ENCODE measurements at regions not wholly inside any gene's neighbourhood (a gene's known extent, or its start where the extent isn't known, plus 50 kb on each side); places are given as distances from the start of the nearest gene placed in this dataset.

- ATAC-seq (replicated peaks in 1 of 4) (no peak), DNase-seq (no peak)
- no peak overlapping the region for H3K4me3 ChIP-seq (ENCODE audit: control insufficient read depth in 1 of 2, extremely low read depth in 1 of 2, low read length in 1 of 2)
- H3K27me3 ChIP-seq (replicated peaks in 1 of 2; ENCODE audit: control insufficient read depth in 2 of 2, extremely low read depth in 1 of 2, insufficient read depth in 2 of 2, low read length in 1 of 2) = peaks cover 0 to 7% of the 10 kb centered on the region in 2 experiments
- WGBS (ENCODE audit: insufficient coverage) = 94% methylated on average over 24 of the region's 25 CpGs
- POLR2A ChIA-PET = no interaction called here
- Mint-ChIP-seq H3K9me3 (peaks cover 0 to 8% (median 0%) of the 10 kb centered on the region in 3 donors), H3K27ac (no peak overlapping the region), H3K27me3 (no peaks in the 10 kb centered on the region), H3K4me1 (no peaks in the 10 kb centered on the region), H3K4me3 (no peak overlapping the region), H3K36me3 (no peaks in the 10 kb centered on the region)
- H3K9me3 ChIP-seq = no peaks in the 10 kb centered on the region
- H3K4me1 ChIP-seq (ENCODE audit: control insufficient read depth in 1 of 2, extremely low read depth in 1 of 2, insufficient read depth in 2 of 2, low read length in 2 of 2) = no peaks in the 10 kb centered on the region
- no peaks in the 10 kb centered on the region for H3K36me3 ChIP-seq (ENCODE audit: control insufficient read depth in 2 of 2, extremely low read depth in 1 of 2, insufficient read depth in 1 of 2, low read length in 1 of 2)
- H3K27ac ChIP-seq (ENCODE audit: low read length) = no peak overlapping the region
- CTCF ChIA-PET = no interaction called here
These were observed 460.8 kb upstream of the SALL3 start for GRCh38 chr18:78518805-78519204.

GRCh38 chr18:78519394-78520062 is 460.1 kb upstream of the SALL3 start:
- Mint-ChIP-seq H3K27me3 (no peaks in the 10 kb centered on the region), H3K27ac (no peak overlapping the region), H3K36me3 (no peaks in the 10 kb centered on the region), H3K4me3 (no peak overlapping the region), H3K4me1 (no peaks in the 10 kb centered on the region), H3K9me3 (peaks cover 0 to 8% (median 0%) of the 10 kb centered on the region in 3 donors)
- POLR2A ChIA-PET = no interaction called here
- peaks cover 0 to 7% of the 10 kb centered on the region in 2 experiments for H3K27me3 ChIP-seq (replicated peaks in 1 of 2; ENCODE audit: control insufficient read depth in 2 of 2, extremely low read depth in 1 of 2, insufficient read depth in 2 of 2, low read length in 1 of 2)
- ATAC-seq (replicated peaks in 1 of 4) (no peak), DNase-seq (no peak)
- CTCF ChIA-PET = no interaction called here
- no peaks in the 10 kb centered on the region for H3K4me1 ChIP-seq (ENCODE audit: control insufficient read depth in 1 of 2, extremely low read depth in 1 of 2, insufficient read depth in 2 of 2, low read length in 2 of 2)
- no peak overlapping the region for H3K4me3 ChIP-seq (ENCODE audit: control insufficient read depth in 1 of 2, extremely low read depth in 1 of 2, low read length in 1 of 2)
- no peaks in the 10 kb centered on the region for H3K9me3 ChIP-seq
- H3K27ac ChIP-seq (ENCODE audit: low read length) = no peak overlapping the region
- H3K36me3 ChIP-seq (ENCODE audit: control insufficient read depth in 2 of 2, extremely low read depth in 1 of 2, insufficient read depth in 1 of 2, low read length in 1 of 2) = no peaks in the 10 kb centered on the region
- WGBS (ENCODE audit: insufficient coverage) = 87% methylated on average over 15 of the region's 15 CpGs

GRCh38 chr18:78521136-78521535 is 458.5 kb upstream of the SALL3 start:
- H3K4me3 ChIP-seq (ENCODE audit: control insufficient read depth in 1 of 2, extremely low read depth in 1 of 2, low read length in 1 of 2) = no peak overlapping the region
- no peak overlapping the region for H3K27ac Mint-ChIP-seq
- no peak overlapping the region for H3K27ac ChIP-seq (ENCODE audit: low read length)
- peaks cover 0 to 7% of the 10 kb centered on the region in 2 experiments for H3K27me3 ChIP-seq (replicated peaks in 1 of 2; ENCODE audit: control insufficient read depth in 2 of 2, extremely low read depth in 1 of 2, insufficient read depth in 2 of 2, low read length in 1 of 2)
- no peaks in the 10 kb centered on the region for H3K4me1 Mint-ChIP-seq
- H3K9me3 Mint-ChIP-seq = peaks cover 0 to 8% (median 0%) of the 10 kb centered on the region in 3 donors
- no peak for ATAC-seq (replicated peaks in 1 of 4)
- no peaks in the 10 kb centered on the region for H3K4me1 ChIP-seq (ENCODE audit: control insufficient read depth in 1 of 2, extremely low read depth in 1 of 2, insufficient read depth in 2 of 2, low read length in 2 of 2)
- ChIA-PET POLR2A (no interaction called here), CTCF (no interaction called here)
- no peaks in the 10 kb centered on the region for H3K27me3 Mint-ChIP-seq
- no peaks in the 10 kb centered on the region for H3K9me3 ChIP-seq
- WGBS (ENCODE audit: insufficient coverage) = 80% methylated on average over 5 of the region's 11 CpGs
- DNase-seq = no peak
- H3K4me3 Mint-ChIP-seq = no peak overlapping the region
- no peaks in the 10 kb centered on the region for H3K36me3 Mint-ChIP-seq
- no peaks in the 10 kb centered on the region for H3K36me3 ChIP-seq (ENCODE audit: control insufficient read depth in 2 of 2, extremely low read depth in 1 of 2, insufficient read depth in 1 of 2, low read length in 1 of 2)

- Histone ChIP-seq H3K27ac (ENCODE audit: low read length) (no peak overlapping the region), H3K9me3 (no peaks in the 10 kb centered on the region), H3K36me3 (ENCODE audit: control insufficient read depth in 2 of 2, extremely low read depth in 1 of 2, insufficient read depth in 1 of 2, low read length in 1 of 2) (no peaks in the 10 kb centered on the region), H3K27me3 (replicated peaks in 1 of 2; ENCODE audit: control insufficient read depth in 2 of 2, extremely low read depth in 1 of 2, insufficient read depth in 2 of 2, low read length in 1 of 2) (peaks cover 0 to 7% of the 10 kb centered on the region in 2 experiments), H3K4me3 (ENCODE audit: control insufficient read depth in 1 of 2, extremely low read depth in 1 of 2, low read length in 1 of 2) (no peak overlapping the region), H3K4me1 (ENCODE audit: control insufficient read depth in 1 of 2, extremely low read depth in 1 of 2, insufficient read depth in 2 of 2, low read length in 2 of 2) (no peaks in the 10 kb centered on the region)
- no peak overlapping the region for H3K27ac Mint-ChIP-seq
- no peaks in the 10 kb centered on the region for H3K4me1 Mint-ChIP-seq
- peaks cover 0 to 8% (median 0%) of the 10 kb centered on the region in 3 donors for H3K9me3 Mint-ChIP-seq
- 87% methylated on average over 8 of the region's 8 CpGs for WGBS (ENCODE audit: insufficient coverage)
- ATAC-seq (replicated peaks in 1 of 4) (no peak), DNase-seq (no peak)
- ChIA-PET CTCF (no interaction called here), POLR2A (no interaction called here)
- no peak overlapping the region for H3K4me3 Mint-ChIP-seq
- H3K36me3 Mint-ChIP-seq = no peaks in the 10 kb centered on the region
- H3K27me3 Mint-ChIP-seq = no peaks in the 10 kb centered on the region
These were observed 457.9 kb upstream of the SALL3 start for GRCh38 chr18:78521744-78522143.

- CTCF ChIA-PET = no interaction called here
These were observed 457.1 kb upstream of the SALL3 start for GRCh38 chr18:78522507-78522906.

GRCh38 chr18:78523850-78524249 is 455.8 kb upstream of the SALL3 start:
- Mint-ChIP-seq H3K9me3 (peaks cover 0 to 4% (median 0%) of the 10 kb centered on the region in 3 donors), H3K27me3 (no peaks in the 10 kb centered on the region), H3K4me1 (no peaks in the 10 kb centered on the region), H3K27ac (no peak overlapping the region), H3K4me3 (no peak overlapping the region), H3K36me3 (no peaks in the 10 kb centered on the region)
- Histone ChIP-seq H3K4me3 (ENCODE audit: control insufficient read depth in 1 of 2, extremely low read depth in 1 of 2, low read length in 1 of 2) (no peak overlapping the region), H3K36me3 (ENCODE audit: control insufficient read depth in 2 of 2, extremely low read depth in 1 of 2, insufficient read depth in 1 of 2, low read length in 1 of 2) (no peaks in the 10 kb centered on the region), H3K27ac (ENCODE audit: low read length) (no peak overlapping the region), H3K27me3 (replicated peaks in 1 of 2; ENCODE audit: control insufficient read depth in 2 of 2, extremely low read depth in 1 of 2, insufficient read depth in 2 of 2, low read length in 1 of 2) (peaks cover 0 to 7% of the 10 kb centered on the region in 2 experiments), H3K4me1 (ENCODE audit: control insufficient read depth in 1 of 2, extremely low read depth in 1 of 2, insufficient read depth in 2 of 2, low read length in 2 of 2) (no peaks in the 10 kb centered on the region), H3K9me3 (no peaks in the 10 kb centered on the region)
- ATAC-seq (replicated peaks in 1 of 4) = no peak
- WGBS (ENCODE audit: insufficient coverage) = 88% methylated on average over 12 of the region's 12 CpGs
- ChIA-PET POLR2A (no interaction called here), CTCF (no interaction called here)
- no peak for DNase-seq

More at GRCh38 chr18:78522507-78522906, 457.1 kb upstream of the SALL3 start:
- Mint-ChIP-seq H3K4me1 (no peaks in the 10 kb centered on the region), H3K4me3 (no peak overlapping the region), H3K27ac (no peak overlapping the region), H3K36me3 (no peaks in the 10 kb centered on the region), H3K9me3 (peaks cover 0 to 8% (median 0%) of the 10 kb centered on the region in 3 donors), H3K27me3 (no peaks in the 10 kb centered on the region)
- Histone ChIP-seq H3K4me3 (ENCODE audit: control insufficient read depth in 1 of 2, extremely low read depth in 1 of 2, low read length in 1 of 2) (no peak overlapping the region), H3K4me1 (ENCODE audit: control insufficient read depth in 1 of 2, extremely low read depth in 1 of 2, insufficient read depth in 2 of 2, low read length in 2 of 2) (no peaks in the 10 kb centered on the region), H3K27ac (ENCODE audit: low read length) (no peak overlapping the region), H3K27me3 (replicated peaks in 1 of 2; ENCODE audit: control insufficient read depth in 2 of 2, extremely low read depth in 1 of 2, insufficient read depth in 2 of 2, low read length in 1 of 2) (peaks cover 0 to 7% of the 10 kb centered on the region in 2 experiments), H3K36me3 (ENCODE audit: control insufficient read depth in 2 of 2, extremely low read depth in 1 of 2, insufficient read depth in 1 of 2, low read length in 1 of 2) (no peaks in the 10 kb centered on the region), H3K9me3 (no peaks in the 10 kb centered on the region)
- POLR2A ChIA-PET = no interaction called here
- WGBS (ENCODE audit: insufficient coverage) = 95% methylated on average over 6 of the region's 8 CpGs
- ATAC-seq (replicated peaks in 1 of 4) = no peak
- no peak for DNase-seq
